SK-N-MC (cell line): ENCODE measurements at regions not wholly inside any gene's neighbourhood (a gene's known extent, or its start where the extent isn't known, plus 50 kb on each side); places are given as distances from the start of the nearest gene placed in this dataset.

Experiments used
- EZH2 ChIP-seq: fragments of 200-600 bp; sonication (generic); IDR thresholded peaks from one replicate; pipeline ENCODE4 v1.6.1; 2017; ENCODE audit warnings: antibody characterized with exemption
- FOXP2 ChIP-seq: optimal IDR thresholded peaks from 2 replicates; pipeline ENCODE3; 2011; ENCODE audit warnings: mild to moderate bottlenecking, moderate library complexity; ENCODE audit not compliant: insufficient read depth; ENCODE audit errors: extremely low read length, control extremely low read depth
- POLR2AphosphoS5 ChIP-seq: IDR thresholded peaks from 2 replicates; pipeline ENCODE4 v1.6.1; 2012; ENCODE audit warnings: mild to moderate bottlenecking, low read depth, low read length, borderline replicate concordance

DNA sequence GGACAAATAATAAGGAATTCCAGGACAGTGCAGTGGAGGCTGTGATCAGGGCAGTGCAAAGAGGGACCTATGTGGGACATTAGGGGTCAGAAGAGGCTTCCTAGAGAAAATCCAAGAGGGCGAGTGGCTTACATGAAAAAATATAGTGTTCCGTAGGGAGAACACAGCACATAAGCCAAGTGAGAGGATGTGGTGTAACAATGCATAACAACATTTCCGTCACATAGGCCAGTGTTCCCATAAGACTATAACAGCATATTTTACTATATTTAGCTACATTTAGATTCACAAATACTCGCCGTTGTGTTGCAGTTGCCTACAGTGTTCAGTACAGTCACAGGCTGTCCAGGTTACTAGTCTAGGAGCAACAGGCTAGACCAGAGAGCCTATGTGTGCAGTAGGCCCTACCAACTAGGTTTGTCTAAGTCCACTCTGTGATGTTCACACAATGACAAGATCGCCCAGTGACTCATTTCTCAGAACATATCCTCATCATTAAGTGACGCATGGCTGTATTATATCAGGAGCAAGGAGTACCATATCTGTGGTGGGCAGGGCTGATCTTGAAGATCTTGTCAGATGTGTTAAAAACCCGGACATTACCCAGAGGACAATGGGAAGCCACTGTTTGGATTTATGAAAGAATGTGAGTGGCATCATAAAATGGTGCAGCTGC, 74.0 kb upstream of the TBL1X start:
- TF ChIP-seq EZH2: no peak
- TF ChIP-seq POLR2AphosphoS5: no peak
- TF ChIP-seq FOXP2: no peak
